ACC112 (cell line): ENCODE measurements at regions not wholly inside any gene's neighbourhood (a gene's known extent, or its start where the extent isn't known, plus 50 kb on each side); places are given as distances from the start of the nearest gene placed in this dataset.
"Not testable (repeated sequence)": the region's sequence is repeated elsewhere in the genome, so short reads cannot be mapped to it uniquely, and the experiment has no call there.

Experiments
- H2AFZ ChIP-seq: fragments of 200-600 bp; sonication (generic); one replicate; pipeline ENCODE4 v1.6.0; 2017; ENCODE audit warnings: antibody characterized with exemption, low read length; ENCODE audit not compliant: unreplicated experiment
- H3K27ac ChIP-seq: fragments of 200-600 bp; sonication (generic); 2 replicates; pipeline ENCODE4 v1.5.1; 2014; ENCODE audit warnings: low read depth, mild to moderate bottlenecking, antibody characterized with exemption, low read length, moderate library complexity
- H3K27me3 ChIP-seq: fragments of 200-600 bp; sonication (generic); 2 replicates; pipeline ENCODE4 v1.6.1; 2014; ENCODE audit warnings: mild to moderate bottlenecking, antibody characterized with exemption, low read length, moderate library complexity, mixed read lengths; ENCODE audit not compliant: insufficient read depth
- H3K36me3 ChIP-seq: fragments of 200-600 bp; sonication (generic); 2 replicates; pipeline ENCODE4 v1.6.1; 2016; ENCODE audit warnings: mild to moderate bottlenecking, antibody characterized with exemption, low read length, moderate library complexity, mixed read lengths; ENCODE audit not compliant: insufficient read depth
- H3K4me1 ChIP-seq: fragments of 200-600 bp; sonication (generic); one replicate; pipeline ENCODE4 v1.6.1; 2016; ENCODE audit warnings: low read length, mixed read lengths; ENCODE audit not compliant: insufficient read depth, unreplicated experiment, control insufficient read depth
- H3K4me3 ChIP-seq: fragments of 200-600 bp; sonication (generic); 2 replicates; pipeline ENCODE4 v1.5.1; 2014; ENCODE audit warnings: mild to moderate bottlenecking, low read depth, low read length
- H3K79me2 ChIP-seq: fragments of 200-600 bp; sonication (generic); one replicate; pipeline ENCODE4 v1.6.0; 2016; ENCODE audit warnings: low read length; ENCODE audit not compliant: control insufficient read depth, unreplicated experiment, insufficient read depth

DNA sequence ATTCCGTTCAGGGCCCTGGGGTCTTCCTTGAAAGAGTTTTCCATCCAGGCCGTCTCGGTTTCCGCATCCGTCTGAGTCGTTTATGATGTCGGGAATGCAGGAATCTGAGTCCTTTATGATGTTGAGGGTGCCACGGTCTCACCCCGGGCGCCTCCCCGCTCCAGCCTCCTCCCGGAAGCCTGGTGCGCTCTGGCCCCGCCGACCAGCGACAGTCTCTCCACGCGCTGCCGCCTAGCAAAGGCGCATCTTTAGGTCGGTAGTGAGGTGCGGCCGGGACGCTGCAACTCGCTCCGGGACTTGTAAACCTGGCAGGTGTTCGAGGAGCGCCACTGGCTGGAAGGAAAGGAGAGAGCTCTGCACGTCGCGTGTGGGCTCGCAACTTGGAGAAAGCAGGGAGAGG lies 132.6 kb downstream of the FAM72C start:
- H2AFZ ChIP-seq, H3K4me1 ChIP-seq, H3K36me3 ChIP-seq, H3K27ac ChIP-seq, H3K79me2 ChIP-seq, H3K4me3 ChIP-seq: not testable (repeated sequence)
- peaks cover 19% of the 10 kb centered on the region for H3K27me3 ChIP-seq

GRCh38 chr1:143838598-143838929 lies 133.2 kb downstream of the FAM72C start:
- H2AFZ ChIP-seq, H3K27ac ChIP-seq, H3K36me3 ChIP-seq, H3K4me3 ChIP-seq, H3K4me1 ChIP-seq, H3K79me2 ChIP-seq: not testable (repeated sequence)
- H3K27me3 ChIP-seq, result peaks cover 19% of the 10 kb centered on the region

DNA sequence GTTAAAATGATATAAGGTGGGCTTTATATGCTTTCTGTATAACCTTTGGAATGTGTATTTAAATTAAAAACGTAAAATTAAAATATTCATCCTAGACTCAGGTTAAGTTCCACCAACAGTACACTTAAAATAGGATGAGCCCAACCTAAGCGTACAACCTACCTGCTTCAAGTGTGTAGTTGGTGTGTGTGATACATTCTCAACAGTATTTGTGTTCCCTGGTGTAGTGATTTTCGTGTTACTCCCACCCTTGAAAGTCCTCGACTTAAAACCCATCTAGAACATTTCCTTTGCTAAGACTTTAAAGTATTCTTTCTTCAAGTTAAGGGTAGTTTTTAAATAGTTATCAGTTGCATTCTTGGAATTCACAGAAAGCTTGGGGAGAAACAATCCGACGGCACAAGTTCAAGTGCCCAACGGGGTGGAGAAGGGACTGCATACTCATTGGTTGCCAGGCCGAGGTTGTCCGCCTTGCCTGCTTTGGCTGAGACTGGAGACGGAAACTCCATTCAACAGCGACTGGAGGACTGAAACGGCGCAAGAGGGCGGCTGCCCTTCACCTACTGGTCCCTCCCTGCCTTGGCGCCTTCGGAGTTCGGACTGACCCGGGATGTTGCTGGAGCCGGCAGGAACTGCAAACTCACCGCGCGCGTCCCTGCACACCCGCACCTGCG lies 133.7 kb downstream of the FAM72C start:
- not testable (repeated sequence) for H3K36me3 ChIP-seq, H3K4me1 ChIP-seq, H2AFZ ChIP-seq, H3K4me3 ChIP-seq, H3K27ac ChIP-seq, H3K79me2 ChIP-seq
- peaks cover 19% of the 10 kb centered on the region for H3K27me3 ChIP-seq

DNA sequence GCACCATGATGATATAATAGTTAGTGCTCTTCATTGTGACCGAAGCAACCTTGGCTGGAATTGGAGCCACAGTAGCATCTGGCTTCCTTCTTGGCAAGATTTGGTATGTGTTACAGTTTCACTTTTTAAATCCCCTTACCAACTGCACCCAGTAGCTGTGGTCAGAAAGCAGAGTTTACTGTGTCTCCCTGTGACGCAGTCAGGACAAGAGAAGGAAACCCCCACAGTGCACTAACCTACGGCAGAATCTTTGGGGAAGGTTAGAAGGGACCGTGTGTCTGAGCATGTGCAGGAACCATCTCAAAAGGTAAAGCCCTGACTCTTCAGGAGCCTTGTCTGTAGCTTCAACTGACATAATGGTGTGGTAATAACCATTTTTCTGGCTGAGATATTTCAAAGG lies 138.4 kb downstream of the FAM72C start:
- not testable (repeated sequence) for H3K27ac ChIP-seq, H3K36me3 ChIP-seq, H3K79me2 ChIP-seq, H3K4me1 ChIP-seq, H2AFZ ChIP-seq, H3K4me3 ChIP-seq
- peaks cover 13% of the 10 kb centered on the region for H3K27me3 ChIP-seq

DNA sequence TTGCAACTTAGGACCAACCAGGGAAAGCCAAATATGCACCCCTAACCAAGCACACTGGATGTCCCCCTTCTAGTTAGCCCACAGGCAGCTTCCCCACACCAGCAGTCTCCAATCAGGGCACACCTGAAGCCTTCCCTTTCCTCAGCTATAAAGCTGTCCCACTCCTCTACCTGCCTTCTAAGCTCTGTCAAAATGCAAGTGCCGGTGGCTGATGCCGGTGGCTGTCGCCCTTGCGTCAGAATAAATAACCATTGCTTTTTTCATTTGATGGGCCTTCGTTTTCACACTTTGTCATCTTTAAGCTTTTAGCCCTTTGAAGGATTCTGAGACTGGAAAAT lies 139.4 kb downstream of the FAM72C start:
- not testable (repeated sequence) for H3K27me3 ChIP-seq, H3K79me2 ChIP-seq, H3K4me1 ChIP-seq, H2AFZ ChIP-seq, H3K36me3 ChIP-seq, H3K27ac ChIP-seq, H3K4me3 ChIP-seq

- H2AFZ ChIP-seq, H3K4me3 ChIP-seq, H3K79me2 ChIP-seq, H3K27me3 ChIP-seq, H3K27ac ChIP-seq, H3K36me3 ChIP-seq, H3K4me1 ChIP-seq: not testable (repeated sequence)
These were observed 140.1 kb downstream of the FAM72C start for GRCh38 chr1:143831479-143832378.

DNA sequence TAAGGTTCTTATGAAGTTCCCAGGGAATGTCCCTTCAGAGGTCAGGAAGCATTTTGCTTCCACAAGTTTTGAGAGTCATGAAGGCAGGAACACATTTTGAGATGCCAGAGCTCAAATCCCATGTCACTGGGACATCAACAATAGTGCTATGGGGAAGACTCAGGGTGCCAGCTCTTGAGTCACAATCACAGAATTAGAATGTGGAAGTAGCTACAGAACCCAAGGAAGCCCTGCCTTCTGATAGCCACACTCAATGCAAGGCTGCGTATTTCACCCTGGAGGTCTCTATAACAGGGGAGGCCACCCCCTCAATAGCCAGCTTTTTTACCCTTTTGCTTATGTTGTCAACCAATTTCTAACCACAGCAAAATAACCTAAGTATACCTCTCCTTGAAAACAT lies 145.6 kb downstream of the FAM72C start:
- not testable (repeated sequence) for H3K27ac ChIP-seq, H3K4me3 ChIP-seq, H3K4me1 ChIP-seq, H3K36me3 ChIP-seq, H2AFZ ChIP-seq, H3K79me2 ChIP-seq, H3K27me3 ChIP-seq

DNA sequence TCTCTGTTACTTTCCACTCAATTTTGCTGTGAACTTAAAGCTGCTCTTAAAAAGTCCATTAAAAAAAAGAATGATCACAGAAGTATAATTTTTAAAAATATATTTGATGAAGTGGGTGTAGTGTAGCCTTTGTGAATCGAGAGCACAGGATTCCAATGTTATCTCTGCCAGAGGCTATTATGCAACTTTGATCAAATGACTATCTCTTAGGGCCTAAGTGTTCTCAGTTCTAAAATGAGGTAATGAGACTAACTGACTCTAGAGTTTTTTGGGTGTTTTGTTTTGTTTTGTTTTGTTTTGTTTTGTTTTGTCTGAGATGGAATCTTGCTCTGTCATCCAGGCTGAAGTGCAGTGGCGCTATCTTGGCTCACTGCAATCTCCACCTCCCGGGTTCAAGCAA lies 147.5 kb downstream of the FAM72C start:
- not testable (repeated sequence) for H3K4me1 ChIP-seq, H3K27ac ChIP-seq, H3K79me2 ChIP-seq, H3K36me3 ChIP-seq, H3K4me3 ChIP-seq, H3K27me3 ChIP-seq, H2AFZ ChIP-seq

GRCh38 chr1:143820058-143820457 lies 151.7 kb downstream of the FAM72C start:
- H3K79me2 ChIP-seq, H3K36me3 ChIP-seq, H3K4me1 ChIP-seq, H3K27ac ChIP-seq, H3K27me3 ChIP-seq, H2AFZ ChIP-seq, H3K4me3 ChIP-seq: not testable (repeated sequence)

- not testable (repeated sequence) for H3K4me3 ChIP-seq, H2AFZ ChIP-seq, H3K27me3 ChIP-seq, H3K4me1 ChIP-seq, H3K36me3 ChIP-seq, H3K27ac ChIP-seq, H3K79me2 ChIP-seq
These were observed 155.4 kb downstream of the FAM72C start for GRCh38 chr1:143816369-143816768.

DNA sequence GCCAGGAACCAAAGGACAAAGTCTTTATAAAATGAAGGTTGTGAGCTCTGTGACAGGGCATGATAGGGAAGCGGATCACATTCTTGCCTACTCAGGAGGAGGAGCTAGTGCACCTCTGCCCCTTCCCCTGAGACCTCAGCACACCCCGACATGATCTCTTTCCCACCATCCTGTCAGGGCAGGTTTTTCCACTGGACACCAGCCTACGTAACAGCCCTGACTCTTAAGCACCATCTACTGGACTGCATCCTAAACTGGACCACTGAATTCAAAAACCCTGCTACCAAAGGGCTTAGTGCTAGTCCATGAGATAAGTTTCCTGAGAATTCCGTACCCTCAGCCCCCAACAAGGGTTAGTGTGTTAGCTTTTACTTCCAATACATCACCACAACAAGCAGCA lies 166.4 kb downstream of the FAM72C start:
- not testable (repeated sequence) for H3K4me3 ChIP-seq, H3K36me3 ChIP-seq, H3K4me1 ChIP-seq, H3K27ac ChIP-seq, H3K79me2 ChIP-seq, H2AFZ ChIP-seq, H3K27me3 ChIP-seq
